RKO (cell line): ENCODE measurements at regions not wholly inside any gene's neighbourhood (a gene's known extent, or its start where the extent isn't known, plus 50 kb on each side); places are given as distances from the start of the nearest gene placed in this dataset.

Experiments
- DNase-seq: peaks from one replicate; pipeline ENCODE4 v3.0.0-alpha.2; 2016; ENCODE audit warnings: low spot score

- no peak for DNase-seq
These were observed 209.2 kb upstream of the PAPPA start for GRCh38 chr9:115944166-115944948.

GRCh38 chr9:115945009-115945431 is 208.6 kb upstream of the PAPPA start:
- DNase-seq = no peak

GRCh38 chr9:115946530-115946929 is 207.1 kb upstream of the PAPPA start:
- DNase-seq = no peak

GRCh38 chr9:115951977-115952376 is 201.6 kb upstream of the PAPPA start:
- DNase-seq = no peak

GRCh38 chr9:115952430-115953292 is 200.9 kb upstream of the PAPPA start:
- DNase-seq = no peak

GRCh38 chr9:115956371-115956770 is 197.2 kb upstream of the PAPPA start:
- no peak for DNase-seq

- no peak for DNase-seq
These were observed 196.0 kb upstream of the PAPPA start for GRCh38 chr9:115957585-115957984.

GRCh38 chr9:115964710-115965347 is 188.8 kb upstream of the PAPPA start:
- DNase-seq = no peak

- no peak for DNase-seq
These were observed 186.9 kb upstream of the PAPPA start for GRCh38 chr9:115966660-115967059.

- no peak for DNase-seq
These were observed 184.5 kb upstream of the PAPPA start for GRCh38 chr9:115969096-115969495.

- no peak for DNase-seq
These were observed 181.2 kb upstream of the PAPPA start for GRCh38 chr9:115972362-115972761.

- DNase-seq = no peak
These were observed 180.6 kb upstream of the PAPPA start for GRCh38 chr9:115972843-115973595.

- no peak for DNase-seq
These were observed 176.8 kb upstream of the PAPPA start for GRCh38 chr9:115976781-115977180.

- no peak for DNase-seq
These were observed 175.5 kb upstream of the PAPPA start for GRCh38 chr9:115978091-115978490.

- no peak for DNase-seq
These were observed 174.9 kb upstream of the PAPPA start for GRCh38 chr9:115978659-115979096.

- DNase-seq = no peak
These were observed 173.5 kb upstream of the PAPPA start for GRCh38 chr9:115980054-115980453.

- no peak for DNase-seq
These were observed 173.1 kb upstream of the PAPPA start for GRCh38 chr9:115980502-115980901.

GRCh38 chr9:115980976-115981375 is 172.6 kb upstream of the PAPPA start:
- DNase-seq = no peak

- no peak for DNase-seq
These were observed 170.2 kb upstream of the PAPPA start for GRCh38 chr9:115983366-115983765.

- DNase-seq = no peak
These were observed 167.9 kb upstream of the PAPPA start for GRCh38 chr9:115985657-115986056.

GRCh38 chr9:115986508-115986907 is 167.1 kb upstream of the PAPPA start:
- no peak for DNase-seq

GRCh38 chr9:115988701-115989100 is 164.9 kb upstream of the PAPPA start:
- DNase-seq = no peak
